B cell (primary cell): ENCODE measurements at regions not wholly inside any gene's neighbourhood (a gene's known extent, or its start where the extent isn't known, plus 50 kb on each side); places are given as distances from the start of the nearest gene placed in this dataset.

Experiments
- ATAC-seq: fragments of 200-7000 bp; cut with Tn5 transposase; one replicate; pipeline ENCODE4 v1.10.0; 2021; ENCODE audit warnings: low read depth, mild to moderate bottlenecking, moderate number of reproducible peaks, moderate library complexity
- CTCF ChIA-PET: fragments of 350-600 bp; sonication (Branson Sonifier 250); formaldehyde crosslinking; loops from one replicate; lab custom pipeline; 2021; ENCODE audit warnings: antibody characterized with exemption, inconsistent platforms; lab: Charles Lee
- POLR2A ChIA-PET: fragments of 350-600 bp; sonication (Branson Sonifier 250); formaldehyde crosslinking; loops from one replicate; lab custom pipeline; 2021; ENCODE audit warnings: antibody characterized with exemption; lab: Charles Lee
- DNase-seq: peaks from one replicate; pipeline ENCODE4 v3.0.0; 2013
- H2AFZ ChIP-seq: 2 replicates; pipeline ENCODE4 v1.6.1; 2012; ENCODE audit warnings: mild to moderate bottlenecking, low read depth, low read length; ENCODE audit not compliant: insufficient read depth, poor library complexity, severe bottlenecking
- H3K27ac ChIP-seq, 2 donors: 1 replicate in 1 of 2; 2 replicates in 1 of 2; pipeline ENCODE4 v1.5.1; 2012 to 2013; ENCODE audit warnings: low read length in 2 of 2, mild to moderate bottlenecking in 2 of 2, moderate library complexity in 1 of 2
- H3K27me3 ChIP-seq, 4 experiments: fragments of 200-600 bp in 1 of 4; sonication (generic) in 1 of 4; replicated peaks in 1 of 4; 1 replicate in 2 of 4; 2 replicates in 2 of 4; pipeline versions ENCODE4 v1.6.1 to v1.7.0; 2013 to 2016; ENCODE audit warnings: low read length in 3 of 4, mild to moderate bottlenecking in 2 of 4, mixed read lengths in 1 of 4, moderate library complexity in 1 of 4; ENCODE audit not compliant: insufficient read depth in 4 of 4, control insufficient read depth in 3 of 4; ENCODE audit errors: control extremely low read depth in 1 of 4
- H3K36me3 ChIP-seq, 2 experiments: replicated peaks in 1 of 2; 1 replicate in 1 of 2; 2 replicates in 1 of 2; pipeline versions ENCODE4 v1.6.1 to v1.7.1; 2013; ENCODE audit warnings: low read length in 1 of 2; ENCODE audit not compliant: insufficient read depth in 2 of 2, control insufficient read depth in 1 of 2; ENCODE audit errors: control extremely low read depth in 1 of 2, extremely low read depth in 1 of 2
- H3K4me1 ChIP-seq, 2 donors: fragments of 200-600 bp in 1 of 2; sonication (generic) in 1 of 2; 1 replicate in 1 of 2; 2 replicates in 1 of 2; pipeline versions ENCODE4 v1.5.1 to v1.6.1; 2013 to 2017; ENCODE audit warnings: low read length in 2 of 2; ENCODE audit not compliant: control insufficient read depth in 2 of 2, insufficient read depth in 2 of 2
- H3K4me2 ChIP-seq: replicated peaks from 2 replicates; pipeline ENCODE3; 2012; ENCODE audit warnings: mild to moderate bottlenecking, low read depth, low read length; ENCODE audit not compliant: poor library complexity, severe bottlenecking
- H3K4me3 ChIP-seq, 5 experiments: fragments of 200-600 bp in 1 of 5; sonication (generic) in 1 of 5; 1 replicate in 3 of 5; 2 replicates in 2 of 5; pipeline versions ENCODE4 v1.5.1 to v1.7.0; 2011 to 2016; ENCODE audit warnings: low read length in 4 of 5, mild to moderate bottlenecking in 4 of 5, low read depth in 2 of 5, control low read depth in 1 of 5, moderate library complexity in 1 of 5; ENCODE audit not compliant: insufficient read depth in 1 of 5; ENCODE audit errors: control extremely low read depth in 1 of 5, extremely low read depth in 1 of 5
- H3K79me2 ChIP-seq: fragments of 200-600 bp; sonication (generic); one replicate; pipeline ENCODE4 v1.6.0; 2016; ENCODE audit warnings: low read length; ENCODE audit not compliant: control insufficient read depth, insufficient read depth
- H3K9ac ChIP-seq: fragments of 200-600 bp; sonication (generic); 2 replicates; pipeline ENCODE4 v1.6.1; 2017; ENCODE audit warnings: mild to moderate bottlenecking, low read length, moderate library complexity
- H3K9me3 ChIP-seq, 3 donors: one replicate each; pipeline versions ENCODE4 v1.6.1 to v1.7.1; 2013; ENCODE audit warnings: low read length in 2 of 3; ENCODE audit not compliant: control insufficient read depth in 2 of 3, insufficient read depth in 1 of 3; ENCODE audit errors: control extremely low read depth in 1 of 3
- H4K20me1 ChIP-seq: 2 replicates; pipeline ENCODE4 v1.6.0; 2012; ENCODE audit warnings: mild to moderate bottlenecking, low read length; ENCODE audit not compliant: insufficient read depth, control insufficient read depth, poor library complexity, severe bottlenecking
- H3K27ac Mint-ChIP-seq: one replicate; pipeline ENCODE4 v1.8.0; 2021; ENCODE audit warnings: mixed read lengths
- H3K27me3 Mint-ChIP-seq: one replicate; pipeline ENCODE4 v1.8.0; 2021; ENCODE audit warnings: mixed read lengths
- H3K4me1 Mint-ChIP-seq: one replicate; pipeline ENCODE4 v1.8.0; 2021; ENCODE audit warnings: mixed read lengths
- H3K4me3 Mint-ChIP-seq: one replicate; pipeline ENCODE4 v1.8.0; 2021; ENCODE audit warnings: mixed read lengths
- H3K9me3 Mint-ChIP-seq: one replicate; pipeline ENCODE4 v1.8.0; 2022; ENCODE audit warnings: mixed read lengths; ENCODE audit not compliant: insufficient read depth
- EZH2 ChIP-seq: IDR thresholded peaks from 2 replicates; pipeline ENCODE4 v1.6.1; 2012; ENCODE audit warnings: borderline replicate concordance, low read depth, mild to moderate bottlenecking, moderate library complexity, low read length; ENCODE audit not compliant: insufficient read depth, poor library complexity, severe bottlenecking
- WGBS: methylation state at CpG from one replicate; pipeline ENCODE4 v1.1.5; 2013; ENCODE audit warnings: missing lambda C conversion rate; ENCODE audit not compliant: insufficient coverage; 5-methylcytosine and 5-hydroxymethylcytosine counted together
- intact Hi-C: fragments of 100-400 bp; cut with micrococcal nuclease; formaldehyde crosslinking; loops from one replicate; pipeline ENCODE4 v1.10.0; 2022
- TF ChIP-seq, protein P1 (sequence below): fragments of 200-600 bp; IDR thresholded peaks from one replicate; pipeline ENCODE4 v1.8.0; 2022; ENCODE audit warnings: antibody characterized with exemption, mild to moderate bottlenecking

DNA sequence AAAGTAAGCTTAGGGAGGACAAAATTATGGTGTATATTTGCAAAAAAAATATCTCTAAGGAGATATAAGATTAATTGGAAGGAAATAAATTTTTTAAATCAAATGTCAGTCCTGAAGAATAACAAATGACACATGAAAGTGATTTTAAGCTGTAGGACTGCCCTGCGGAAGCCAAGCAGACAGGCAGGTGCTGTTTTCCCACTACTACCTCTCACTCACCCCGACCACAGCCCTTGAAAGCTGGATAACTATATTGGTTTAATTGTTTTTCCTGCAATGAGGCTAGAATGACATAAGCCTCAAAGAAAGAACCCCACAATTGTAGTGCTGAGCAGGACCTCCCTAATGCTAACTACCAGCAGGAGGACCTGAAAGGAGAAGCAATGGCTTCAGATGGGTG lies 68.6 kb upstream of the VIPR2 start:
- no peak overlapping the region for H2AFZ ChIP-seq

DNA sequence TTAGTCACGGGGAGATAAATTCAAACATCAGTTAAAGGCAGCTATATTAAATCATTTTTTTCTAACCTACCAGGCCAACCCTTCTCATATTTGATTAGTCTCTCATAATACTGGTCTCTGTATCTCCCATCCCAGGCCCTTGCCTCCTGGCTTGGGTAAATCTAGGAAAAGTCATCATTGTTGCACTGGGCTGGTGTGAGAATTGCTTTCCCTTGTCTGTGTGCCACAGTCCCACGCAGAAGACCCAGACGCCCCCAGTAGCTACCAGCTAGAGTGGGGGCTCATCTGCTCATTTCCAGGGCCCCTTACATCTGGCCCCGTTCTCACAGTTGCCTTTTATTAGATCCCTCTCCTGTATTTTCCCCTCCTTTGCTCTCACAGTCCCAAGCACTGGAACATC lies 67.6 kb upstream of the VIPR2 start:
- Mint-ChIP-seq H3K27me3 (no peaks in the 10 kb centered on the region), H3K4me3 (no peak overlapping the region), H3K9me3 (no peaks in the 10 kb centered on the region), H3K27ac (no peak overlapping the region), H3K4me1 (no peaks in the 10 kb centered on the region)
- H3K79me2 ChIP-seq = no peaks in the 10 kb centered on the region
- DNase-seq = no peak
- ATAC-seq = no peak
- intact Hi-C loops = no loop called here
- no peaks in the 10 kb centered on the region for H4K20me1 ChIP-seq
- H3K4me3 ChIP-seq = no peak overlapping the region
- no peak overlapping the region for H3K4me2 ChIP-seq
- POLR2A ChIA-PET = no interaction called here
- CTCF ChIA-PET = no interaction called here
- TF ChIP-seq, protein P1, sequence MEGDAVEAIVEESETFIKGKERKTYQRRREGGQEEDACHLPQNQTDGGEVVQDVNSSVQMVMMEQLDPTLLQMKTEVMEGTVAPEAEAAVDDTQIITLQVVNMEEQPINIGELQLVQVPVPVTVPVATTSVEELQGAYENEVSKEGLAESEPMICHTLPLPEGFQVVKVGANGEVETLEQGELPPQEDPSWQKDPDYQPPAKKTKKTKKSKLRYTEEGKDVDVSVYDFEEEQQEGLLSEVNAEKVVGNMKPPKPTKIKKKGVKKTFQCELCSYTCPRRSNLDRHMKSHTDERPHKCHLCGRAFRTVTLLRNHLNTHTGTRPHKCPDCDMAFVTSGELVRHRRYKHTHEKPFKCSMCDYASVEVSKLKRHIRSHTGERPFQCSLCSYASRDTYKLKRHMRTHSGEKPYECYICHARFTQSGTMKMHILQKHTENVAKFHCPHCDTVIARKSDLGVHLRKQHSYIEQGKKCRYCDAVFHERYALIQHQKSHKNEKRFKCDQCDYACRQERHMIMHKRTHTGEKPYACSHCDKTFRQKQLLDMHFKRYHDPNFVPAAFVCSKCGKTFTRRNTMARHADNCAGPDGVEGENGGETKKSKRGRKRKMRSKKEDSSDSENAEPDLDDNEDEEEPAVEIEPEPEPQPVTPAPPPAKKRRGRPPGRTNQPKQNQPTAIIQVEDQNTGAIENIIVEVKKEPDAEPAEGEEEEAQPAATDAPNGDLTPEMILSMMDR = no peak
- TF ChIP-seq EZH2 = no peak
- no peak overlapping the region for H3K9ac ChIP-seq
- H3K27ac ChIP-seq = no peak overlapping the region
- WGBS = 93% methylated on average over 3 of the region's 4 CpGs
- H3K9me3 ChIP-seq = peaks cover 0 to 3% (median 0%) of the 10 kb centered on the region in 3 donors
- no peak overlapping the region for H2AFZ ChIP-seq
- no peaks in the 10 kb centered on the region for H3K4me1 ChIP-seq
- no peaks in the 10 kb centered on the region for H3K27me3 ChIP-seq
- no peaks in the 10 kb centered on the region for H3K36me3 ChIP-seq

More for the DNA sequence above, 68.6 kb upstream of the VIPR2 start:
- intact Hi-C loops = no loop called here
- no peaks in the 10 kb centered on the region for H3K9me3 Mint-ChIP-seq
- DNase-seq (no peak), ATAC-seq (no peak)
- no peak overlapping the region for H3K27ac Mint-ChIP-seq
- TF ChIP-seq EZH2 = no peak
- TF ChIP-seq, protein P1 = no peak
- no peaks in the 10 kb centered on the region for H3K27me3 Mint-ChIP-seq
- H3K9me3 ChIP-seq = peaks cover 0 to 3% (median 0%) of the 10 kb centered on the region in 3 donors
- H3K4me1 ChIP-seq = no peaks in the 10 kb centered on the region
- H3K27me3 ChIP-seq = no peaks in the 10 kb centered on the region
- no peak overlapping the region for H3K4me3 Mint-ChIP-seq
- no peaks in the 10 kb centered on the region for H3K79me2 ChIP-seq
- H3K4me1 Mint-ChIP-seq = no peaks in the 10 kb centered on the region
- POLR2A ChIA-PET = no interaction called here
- no peaks in the 10 kb centered on the region for H3K36me3 ChIP-seq
- H3K4me2 ChIP-seq = no peak overlapping the region
- H4K20me1 ChIP-seq = no peaks in the 10 kb centered on the region
- no CpG with 5 or more reads among the region's 2 CpGs for WGBS
- no peak overlapping the region for H3K9ac ChIP-seq
- CTCF ChIA-PET = no interaction called here
- no peak overlapping the region for H3K27ac ChIP-seq
- no peak overlapping the region for H3K4me3 ChIP-seq
